Fibroblast of lung (primary cell): ENCODE measurements at regions not wholly inside any gene's neighbourhood (a gene's known extent, or its start where the extent isn't known, plus 50 kb on each side); places are given as distances from the start of the nearest gene placed in this dataset.

Experiments used
- DNase-seq, 2 donors: peaks; one replicate each; pipeline versions ENCODE4 v3.0.0 to v3.0.0-alpha.2; 2010; ENCODE audit warnings: low read depth in 2 of 2
- H2AFZ ChIP-seq: 2 replicates; pipeline ENCODE4 v1.5.1; 2012; ENCODE audit warnings: low read length, control low read depth, inconsistent platforms
- H3K27ac ChIP-seq: 2 replicates; pipeline ENCODE4 v1.5.1; 2011; ENCODE audit warnings: low read length, control low read depth; ENCODE audit not compliant: insufficient read depth
- H3K27me3 ChIP-seq: 2 replicates; pipeline ENCODE4 v1.5.1; 2011; ENCODE audit warnings: mild to moderate bottlenecking, low read length; ENCODE audit not compliant: control insufficient read depth, insufficient read depth
- H3K36me3 ChIP-seq: 2 replicates; pipeline ENCODE4 v1.5.1; 2011; ENCODE audit warnings: low read length; ENCODE audit not compliant: control insufficient read depth, insufficient read depth
- H3K4me1 ChIP-seq: 2 replicates; pipeline ENCODE4 v1.5.1; 2011; ENCODE audit warnings: low read length; ENCODE audit not compliant: control insufficient read depth, insufficient read depth; ENCODE audit errors: extremely low read depth
- H3K4me2 ChIP-seq: 2 replicates; pipeline ENCODE4 v1.5.1; 2011; ENCODE audit warnings: low read length, control low read depth; ENCODE audit not compliant: insufficient read depth; ENCODE audit errors: extremely low read depth
- H3K4me3 ChIP-seq, 4 experiments: fragments of 200-600 bp in 1 of 4; sonication (generic) in 1 of 4; replicated peaks in 1 of 4; 2 replicates each; pipeline ENCODE4 v1.5.1; 2011 to 2016; ENCODE audit warnings: low read length in 4 of 4, low read depth in 3 of 4, mild to moderate bottlenecking in 3 of 4, control low read depth in 2 of 4, inconsistent platforms in 1 of 4, mixed read lengths in 1 of 4; ENCODE audit not compliant: insufficient read depth in 1 of 4; ENCODE audit errors: control extremely low read depth in 1 of 4
- H3K79me2 ChIP-seq: 2 replicates; pipeline ENCODE4 v1.5.1; 2012; ENCODE audit warnings: mild to moderate bottlenecking, low read length, inconsistent platforms; ENCODE audit not compliant: control insufficient read depth, insufficient read depth
- H3K9ac ChIP-seq: 2 replicates; pipeline ENCODE4 v1.5.1; 2011; ENCODE audit warnings: mild to moderate bottlenecking, low read length, control low read depth; ENCODE audit not compliant: insufficient read depth
- H3K9me3 ChIP-seq: 2 replicates; pipeline ENCODE4 v1.5.1; 2012; ENCODE audit warnings: low read depth, low read length; ENCODE audit not compliant: control insufficient read depth, insufficient read depth
- H4K20me1 ChIP-seq: 2 replicates; pipeline ENCODE4 v1.5.1; 2011; ENCODE audit warnings: low read length; ENCODE audit not compliant: control insufficient read depth, insufficient read depth; ENCODE audit errors: extremely low read depth
- EZH2 ChIP-seq: IDR thresholded peaks from 2 replicates; pipeline ENCODE4 v1.5.1; 2012; ENCODE audit warnings: low read length, control low read depth, mild to moderate bottlenecking; ENCODE audit errors: missing control alignments
- TF ChIP-seq, protein P1 (sequence below), 2 donors: IDR thresholded peaks in 1 of 2; conservative IDR thresholded peaks in 1 of 2; 1 replicate in 1 of 2; 2 replicates in 1 of 2; pipeline ENCODE4 v1.5.1; 2011 to 2012; ENCODE audit warnings: low read length in 2 of 2, control low read depth in 1 of 2, inconsistent platforms in 1 of 2, low read depth in 1 of 2, mild to moderate bottlenecking in 1 of 2

DNA sequence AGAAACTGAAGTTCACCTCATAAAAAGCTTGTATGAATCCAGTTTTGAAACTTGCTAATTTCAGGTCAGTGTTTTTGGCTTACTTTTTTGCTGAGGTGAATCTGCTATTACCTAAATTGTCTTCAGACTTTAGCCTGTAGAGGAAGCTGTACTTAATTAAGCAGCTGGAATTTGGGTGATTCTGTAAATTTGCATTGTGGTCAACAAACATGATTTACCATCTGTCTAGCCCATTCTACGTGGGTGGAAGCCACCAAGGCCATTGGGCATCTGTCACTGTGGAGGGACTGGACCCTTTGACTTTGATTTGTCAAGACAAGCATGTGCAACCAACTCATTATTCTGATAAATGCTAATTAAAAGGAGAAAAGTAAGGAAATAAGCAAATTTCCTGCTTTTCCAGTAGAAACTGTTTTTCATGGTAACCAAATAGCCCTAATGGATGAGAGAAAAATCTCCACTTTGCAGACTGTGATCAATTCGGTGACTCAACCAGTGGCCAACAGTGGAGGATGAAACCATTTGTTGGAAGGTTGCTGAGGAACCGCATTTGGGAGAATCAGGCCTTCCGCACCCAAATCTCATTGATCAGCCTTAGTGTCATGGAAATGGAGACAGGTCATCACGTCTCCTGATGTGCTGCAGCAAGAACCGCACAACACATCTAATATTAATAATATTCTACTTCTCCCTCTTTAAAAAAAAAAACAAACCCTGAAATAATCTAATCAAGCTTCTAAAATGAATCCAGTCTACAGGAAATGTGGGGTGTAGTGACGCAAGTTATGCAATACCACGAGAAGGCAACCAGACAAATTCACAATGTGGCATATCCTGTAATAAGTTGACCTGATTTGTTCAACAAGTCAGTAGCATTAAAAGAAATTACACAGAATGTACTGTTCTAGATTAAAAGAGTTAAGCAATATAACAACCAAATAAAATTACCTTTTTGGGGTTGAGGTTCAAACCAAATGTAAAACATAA is 54.3 kb downstream of the GARRE1 start:
- Histone ChIP-seq H3K4me1 (no peaks in the 10 kb centered on the region), H3K9ac (no peak overlapping the region), H3K4me2 (no peak overlapping the region), H3K9me3 (no peaks in the 10 kb centered on the region), H3K27me3 (no peaks in the 10 kb centered on the region), H3K4me3 (no peak overlapping the region), H3K27ac (no peak overlapping the region), H2AFZ (no peak overlapping the region), H3K36me3 (no peaks in the 10 kb centered on the region), H3K79me2 (no peaks in the 10 kb centered on the region), H4K20me1 (no peaks in the 10 kb centered on the region)
- TF ChIP-seq, protein P1, sequence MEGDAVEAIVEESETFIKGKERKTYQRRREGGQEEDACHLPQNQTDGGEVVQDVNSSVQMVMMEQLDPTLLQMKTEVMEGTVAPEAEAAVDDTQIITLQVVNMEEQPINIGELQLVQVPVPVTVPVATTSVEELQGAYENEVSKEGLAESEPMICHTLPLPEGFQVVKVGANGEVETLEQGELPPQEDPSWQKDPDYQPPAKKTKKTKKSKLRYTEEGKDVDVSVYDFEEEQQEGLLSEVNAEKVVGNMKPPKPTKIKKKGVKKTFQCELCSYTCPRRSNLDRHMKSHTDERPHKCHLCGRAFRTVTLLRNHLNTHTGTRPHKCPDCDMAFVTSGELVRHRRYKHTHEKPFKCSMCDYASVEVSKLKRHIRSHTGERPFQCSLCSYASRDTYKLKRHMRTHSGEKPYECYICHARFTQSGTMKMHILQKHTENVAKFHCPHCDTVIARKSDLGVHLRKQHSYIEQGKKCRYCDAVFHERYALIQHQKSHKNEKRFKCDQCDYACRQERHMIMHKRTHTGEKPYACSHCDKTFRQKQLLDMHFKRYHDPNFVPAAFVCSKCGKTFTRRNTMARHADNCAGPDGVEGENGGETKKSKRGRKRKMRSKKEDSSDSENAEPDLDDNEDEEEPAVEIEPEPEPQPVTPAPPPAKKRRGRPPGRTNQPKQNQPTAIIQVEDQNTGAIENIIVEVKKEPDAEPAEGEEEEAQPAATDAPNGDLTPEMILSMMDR (conservative IDR thresholded peaks at IDR 0.05 in 1 of 2, IDR thresholded peaks at IDR 0.05 in 1 of 2; ENCODE audit: low read depth in 1 of 2, low read length in 2 of 2), result no peak
- no peak for TF ChIP-seq EZH2
- DNase-seq, result peak in 1 of 2 donors; percentile 37

- Histone ChIP-seq H2AFZ (no peak overlapping the region), H3K4me3 (no peak overlapping the region), H4K20me1 (no peaks in the 10 kb centered on the region), H3K27ac (no peak overlapping the region), H3K4me1 (no peaks in the 10 kb centered on the region), H3K27me3 (no peaks in the 10 kb centered on the region), H3K9ac (no peak overlapping the region), H3K36me3 (no peaks in the 10 kb centered on the region), H3K9me3 (no peaks in the 10 kb centered on the region), H3K4me2 (no peak overlapping the region), H3K79me2 (no peaks in the 10 kb centered on the region)
- no peak for DNase-seq
- TF ChIP-seq, protein P1 (conservative IDR thresholded peaks at IDR 0.05 in 1 of 2, IDR thresholded peaks at IDR 0.05 in 1 of 2; ENCODE audit: low read depth in 1 of 2, low read length in 2 of 2), result no peak
- no peak for TF ChIP-seq EZH2
Measured at GRCh38 chr19:34309368-34310138, 55.2 kb downstream of the GARRE1 start.

GRCh38 chr19:34310494-34310981 is 54.5 kb upstream of the GPI start:
- Histone ChIP-seq H3K27me3 (no peaks in the 10 kb centered on the region), H3K4me3 (no peak overlapping the region), H2AFZ (no peak overlapping the region), H3K79me2 (no peaks in the 10 kb centered on the region), H4K20me1 (no peaks in the 10 kb centered on the region), H3K9ac (no peak overlapping the region), H3K4me2 (no peak overlapping the region), H3K27ac (no peak overlapping the region), H3K36me3 (no peaks in the 10 kb centered on the region), H3K9me3 (no peaks in the 10 kb centered on the region), H3K4me1 (no peaks in the 10 kb centered on the region)
- TF ChIP-seq, protein P1 (conservative IDR thresholded peaks at IDR 0.05 in 1 of 2, IDR thresholded peaks at IDR 0.05 in 1 of 2; ENCODE audit: low read depth in 1 of 2, low read length in 2 of 2), result no peak
- TF ChIP-seq EZH2, result no peak
- no peak for DNase-seq
